Kidney (tissue), 13 donors: ENCODE measurements at regions not wholly inside any gene's neighbourhood (a gene's known extent, or its start where the extent isn't known, plus 50 kb on each side); places are given as distances from the start of the nearest gene placed in this dataset.

Source experiments
- DNase-seq, 5 donors: peaks; one replicate each; pipeline ENCODE4 v3.0.0-alpha.2; 2013 to 2020
- FAIRE-seq: peaks from 2 replicates; lab custom pipeline; 2012; peaks lifted over from hg19 to GRCh38; lab: Jason Lieb, UNC
- H3K27ac ChIP-seq, 2 donors: one replicate each; pipeline ENCODE4 v1.7.0; 2013; ENCODE audit warnings: low read depth in 2 of 2, low read length in 2 of 2, inconsistent platforms in 1 of 2
- H3K27me3 ChIP-seq: one replicate; pipeline ENCODE4 v1.7.1; 2013; ENCODE audit warnings: low read length, inconsistent platforms; ENCODE audit not compliant: control insufficient read depth, insufficient read depth
- H3K36me3 ChIP-seq, 3 donors: one replicate each; pipeline versions ENCODE4 v1.7.0 to v1.7.1; 2013; ENCODE audit warnings: low read length in 3 of 3, control low read depth in 1 of 3, inconsistent platforms in 1 of 3; ENCODE audit not compliant: insufficient read depth in 3 of 3, control insufficient read depth in 2 of 3
- H3K4me1 ChIP-seq, 3 donors: one replicate each; pipeline versions ENCODE4 v1.7.0 to v1.7.1; 2013; ENCODE audit warnings: low read length in 3 of 3, inconsistent platforms in 1 of 3, low read depth in 1 of 3; ENCODE audit not compliant: control insufficient read depth in 2 of 3, insufficient read depth in 2 of 3
- H3K4me3 ChIP-seq, 3 donors: one replicate each; pipeline versions ENCODE4 v1.7.0 to v1.8.1; 2013; ENCODE audit warnings: low read length in 3 of 3, control low read depth in 1 of 3, inconsistent platforms in 1 of 3
- H3K9ac ChIP-seq, 3 donors: one replicate each; pipeline versions ENCODE4 v1.7.0 to v1.7.1; 2013; ENCODE audit warnings: low read length in 3 of 3, control low read depth in 1 of 3, inconsistent platforms in 1 of 3
- H3K9me3 ChIP-seq, 3 donors: one replicate each; pipeline versions ENCODE4 v1.7.0 to v1.7.1; 2013; ENCODE audit warnings: low read length in 3 of 3, control low read depth in 1 of 3, inconsistent platforms in 1 of 3; ENCODE audit not compliant: control insufficient read depth in 2 of 3, insufficient read depth in 1 of 3
- intact Hi-C: fragments of 100-400 bp; cut with DNase I; formaldehyde crosslinking; loops from one replicate; pipeline ENCODE4 v1.11.1; 2022
- TF ChIP-seq, protein P1 (sequence below): IDR thresholded peaks from 3 replicates; pipeline ENCODE4 v1.5.1; 2012; ENCODE audit warnings: mild to moderate bottlenecking, moderate library complexity, borderline replicate concordance; ENCODE audit not compliant: insufficient read depth; ENCODE audit errors: extremely low read depth
- donor health status: control.
- donor health status: control.
- donor health status: control.
- donor health status: control.
- donor health status: control.
- donor health status: DM: yes; HTN: yes; CAD: no.
- donor health status: Normal renal cell carcinoma (clear cell type).

DNA sequence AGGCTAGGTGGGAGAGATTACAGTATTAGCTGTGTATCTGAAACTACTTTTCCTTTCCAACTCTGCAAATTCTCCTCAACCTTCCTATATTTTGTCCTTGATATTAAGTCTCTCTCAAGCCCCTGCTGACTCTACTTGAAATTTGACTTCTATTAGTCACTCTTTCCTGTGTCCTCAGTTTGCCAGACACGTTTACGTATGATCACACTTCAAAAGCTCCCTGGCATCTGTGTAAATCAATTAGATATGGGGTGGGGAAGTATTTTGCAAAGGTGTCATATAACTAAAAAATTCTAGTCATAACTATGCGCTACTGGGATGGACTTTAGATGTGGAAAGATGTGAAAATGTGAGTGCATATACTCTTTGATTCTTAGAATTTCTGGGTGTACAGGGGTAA, 67.4 kb upstream of the ARHGAP24 start:
- FAIRE-seq (no peak), DNase-seq (no peak)
- no peak overlapping the region for H3K4me3 ChIP-seq
- no peak overlapping the region for H3K9ac ChIP-seq
- no peaks in the 10 kb centered on the region for H3K9me3 ChIP-seq
- TF ChIP-seq, protein P1, sequence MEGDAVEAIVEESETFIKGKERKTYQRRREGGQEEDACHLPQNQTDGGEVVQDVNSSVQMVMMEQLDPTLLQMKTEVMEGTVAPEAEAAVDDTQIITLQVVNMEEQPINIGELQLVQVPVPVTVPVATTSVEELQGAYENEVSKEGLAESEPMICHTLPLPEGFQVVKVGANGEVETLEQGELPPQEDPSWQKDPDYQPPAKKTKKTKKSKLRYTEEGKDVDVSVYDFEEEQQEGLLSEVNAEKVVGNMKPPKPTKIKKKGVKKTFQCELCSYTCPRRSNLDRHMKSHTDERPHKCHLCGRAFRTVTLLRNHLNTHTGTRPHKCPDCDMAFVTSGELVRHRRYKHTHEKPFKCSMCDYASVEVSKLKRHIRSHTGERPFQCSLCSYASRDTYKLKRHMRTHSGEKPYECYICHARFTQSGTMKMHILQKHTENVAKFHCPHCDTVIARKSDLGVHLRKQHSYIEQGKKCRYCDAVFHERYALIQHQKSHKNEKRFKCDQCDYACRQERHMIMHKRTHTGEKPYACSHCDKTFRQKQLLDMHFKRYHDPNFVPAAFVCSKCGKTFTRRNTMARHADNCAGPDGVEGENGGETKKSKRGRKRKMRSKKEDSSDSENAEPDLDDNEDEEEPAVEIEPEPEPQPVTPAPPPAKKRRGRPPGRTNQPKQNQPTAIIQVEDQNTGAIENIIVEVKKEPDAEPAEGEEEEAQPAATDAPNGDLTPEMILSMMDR: no peak
- no peaks in the 10 kb centered on the region for H3K27me3 ChIP-seq
- intact Hi-C loops: no loop called here
- no peak overlapping the region for H3K27ac ChIP-seq
- H3K4me1 ChIP-seq: no peaks in the 10 kb centered on the region
- H3K36me3 ChIP-seq: no peaks in the 10 kb centered on the region

DNA sequence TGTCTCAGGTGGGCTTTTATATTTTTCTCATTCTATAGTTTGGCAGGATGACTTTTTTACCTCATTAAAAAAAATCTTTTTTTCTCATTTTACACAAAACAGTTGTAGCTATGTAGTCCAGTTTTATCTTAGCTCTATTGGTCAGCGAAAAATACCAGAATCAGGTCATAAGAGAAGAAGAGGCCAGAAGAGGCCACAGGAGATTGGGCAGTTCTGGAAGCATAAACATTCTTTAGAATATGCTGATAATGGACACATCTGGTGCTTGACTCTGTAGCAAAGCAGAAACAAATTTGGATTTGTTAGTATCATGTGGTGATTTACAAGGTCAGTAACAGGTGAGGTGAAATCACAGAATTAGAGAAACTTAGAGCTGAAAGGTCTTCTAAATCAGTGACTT, 66.6 kb upstream of the ARHGAP24 start:
- no peak overlapping the region for H3K4me3 ChIP-seq
- H3K27ac ChIP-seq: no peak overlapping the region
- no peaks in the 10 kb centered on the region for H3K4me1 ChIP-seq
- TF ChIP-seq, protein P1: no peak
- intact Hi-C loops: no loop called here
- FAIRE-seq: no peak
- no peaks in the 10 kb centered on the region for H3K27me3 ChIP-seq
- H3K9me3 ChIP-seq: no peaks in the 10 kb centered on the region
- no peak for DNase-seq
- H3K9ac ChIP-seq: no peak overlapping the region
- H3K36me3 ChIP-seq: no peaks in the 10 kb centered on the region

DNA sequence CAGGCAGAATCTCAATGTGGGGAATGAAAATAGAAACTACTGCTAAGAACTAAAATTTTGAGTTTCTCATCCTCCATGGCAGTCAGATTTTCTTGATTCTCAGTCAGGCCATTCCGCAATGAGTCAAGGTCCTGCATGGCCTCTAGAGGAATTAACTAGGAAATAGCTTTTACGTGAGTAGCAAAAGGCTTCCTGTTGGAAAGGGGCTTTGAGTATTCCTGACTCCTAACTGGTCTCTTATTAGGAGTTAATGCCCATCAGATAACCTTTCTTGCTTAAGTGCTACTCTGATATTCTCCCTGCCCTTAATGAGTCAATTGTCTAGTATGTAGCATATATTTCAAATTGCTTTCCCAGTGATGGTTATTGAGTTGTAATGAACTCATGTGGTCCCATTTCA, 65.7 kb upstream of the ARHGAP24 start:
- intact Hi-C loops: no loop called here
- H3K27me3 ChIP-seq: no peaks in the 10 kb centered on the region
- H3K9me3 ChIP-seq: no peaks in the 10 kb centered on the region
- H3K36me3 ChIP-seq: no peaks in the 10 kb centered on the region
- H3K4me1 ChIP-seq: no peaks in the 10 kb centered on the region
- H3K27ac ChIP-seq: no peak overlapping the region
- DNase-seq (no peak), FAIRE-seq (no peak)
- TF ChIP-seq, protein P1: no peak
- H3K4me3 ChIP-seq: no peak overlapping the region
- no peak overlapping the region for H3K9ac ChIP-seq

DNA sequence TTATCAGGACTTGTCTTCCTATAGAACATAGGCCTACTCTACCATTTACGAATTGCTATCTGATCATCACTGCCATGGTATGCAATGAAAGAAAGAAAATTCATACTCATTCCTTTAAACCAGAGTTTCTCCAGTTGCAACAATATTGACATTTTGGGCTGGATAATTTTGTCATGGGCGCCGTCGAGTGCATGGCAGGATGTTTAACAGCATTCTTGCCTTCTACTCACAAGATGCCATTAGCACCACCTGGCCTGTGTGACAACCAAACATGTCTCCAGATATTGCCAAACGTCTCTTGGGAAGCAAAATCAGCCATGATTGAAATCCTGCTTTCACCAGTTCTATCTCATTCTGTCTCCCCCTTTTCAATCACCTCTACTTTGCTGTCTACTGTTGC, 63.6 kb upstream of the ARHGAP24 start:
- H3K4me3 ChIP-seq: no peak overlapping the region
- FAIRE-seq (no peak), DNase-seq (no peak)
- H3K9ac ChIP-seq: no peak overlapping the region
- no peaks in the 10 kb centered on the region for H3K4me1 ChIP-seq
- no peaks in the 10 kb centered on the region for H3K9me3 ChIP-seq
- H3K27ac ChIP-seq: no peak overlapping the region
- H3K27me3 ChIP-seq: no peaks in the 10 kb centered on the region
- TF ChIP-seq, protein P1: no peak
- no peaks in the 10 kb centered on the region for H3K36me3 ChIP-seq
- intact Hi-C loops: no loop called here
